ENCODE measurements at regions not wholly inside any gene's neighbourhood (a gene's known extent, or its start where the extent isn't known, plus 50 kb on each side); places are given as distances from the start of the nearest gene placed in this dataset.

DNA sequence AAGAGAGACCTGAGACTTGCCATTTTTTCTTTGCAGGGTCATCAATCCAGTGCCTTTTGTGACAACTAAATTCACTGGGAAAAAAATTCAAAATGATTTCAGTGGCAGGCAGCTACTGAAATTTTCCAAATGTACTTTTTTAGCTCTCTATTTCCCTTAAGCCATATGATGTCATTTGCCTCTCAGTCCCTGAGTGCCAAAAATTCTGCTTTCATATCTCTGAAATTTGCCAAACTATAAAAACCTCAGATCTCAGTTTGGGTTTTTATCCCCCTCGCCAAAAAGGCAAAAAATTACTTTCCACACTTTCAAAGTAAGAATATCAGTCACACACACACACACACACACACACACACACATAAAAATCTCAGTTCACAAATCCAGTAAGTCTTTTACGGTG is 651.3 kb upstream of the ARID1B start:
- 0% methylated on average over 1 of the region's 2 CpGs; no CpG with 5 or more reads in 1 of the 2 experiments for WGBS, 2 experiments (ENCODE audit: extremely low coverage in 2 of 2, insufficient read length in 1 of 2)
- dilution Hi-C loops (cut with HindIII; ENCODE audit: low sequenced_read_pairs, unreplicated experiment) (no loop called here), intact Hi-C loops (cut with micrococcal nuclease) (no loop called here), in situ Hi-C loops (cut with MboI; ENCODE audit: low sequenced_read_pairs) (no loop called here)
- Histone ChIP-seq H4K91ac (ENCODE audit: insufficient read depth, low read depth, low read length) (no peak overlapping the region), H3K9ac (ENCODE audit: low read depth, low read length) (no peak overlapping the region), H2AK9ac (replicated peaks; ENCODE audit: low read depth, low read length, poor library complexity) (no peak overlapping the region), H3K4me1 (ENCODE audit: control insufficient read depth, insufficient read depth, low read length) (no peaks in the 10 kb centered on the region), H3K79me1 (ENCODE audit: low read depth in 1 of 2, low read length in 2 of 2) (no peaks in the 10 kb centered on the region), H3K18ac (ENCODE audit: low read depth, low read length) (no peak overlapping the region), H4K20me1 (ENCODE audit: insufficient read depth, low read length) (no peaks in the 10 kb centered on the region), H3K14ac (replicated peaks; ENCODE audit: low read depth, low read length) (no peak overlapping the region), H3K27ac (ENCODE audit: insufficient read depth, low read length) (no peak overlapping the region), H4K8ac (ENCODE audit: low read depth in 2 of 2, low read length in 2 of 2) (no peak overlapping the region), H2BK20ac (ENCODE audit: low read depth, low read length) (no peak overlapping the region), H3K4me2 (ENCODE audit: low read depth, low read length) (no peak overlapping the region), H2AFZ (replicated peaks; ENCODE audit: low read length, poor library complexity) (no peak overlapping the region), H2BK5ac (ENCODE audit: low read depth, low read length, poor library complexity, severe bottlenecking) (no peak overlapping the region), H2AK5ac (ENCODE audit: low read depth, low read length) (no peak overlapping the region), H3K9me1 (ENCODE audit: insufficient read depth, low read length) (no peaks in the 10 kb centered on the region), H4K5ac (ENCODE audit: low read depth, low read length) (no peak overlapping the region), H3K4ac (ENCODE audit: low read depth, low read length) (no peak overlapping the region), H2BK15ac (ENCODE audit: low read depth, low read length) (no peak overlapping the region), H2BK120ac (ENCODE audit: low read depth, low read length) (no peak overlapping the region), H3K27me3 (ENCODE audit: control insufficient read depth, insufficient read depth, low read length) (peaks cover 2% of the 10 kb centered on the region), H3K23ac (ENCODE audit: low read depth, low read length) (no peak overlapping the region), H3K56ac (ENCODE audit: extremely low read depth, insufficient read depth, low read length) (no peak overlapping the region), H3K4me3 (ENCODE audit: insufficient read depth, low read depth, low read length) (no peak overlapping the region), H3K9me3 (ENCODE audit: control insufficient read depth, insufficient read depth, low read length) (no peaks in the 10 kb centered on the region), H3K36me3 (ENCODE audit: control insufficient read depth, insufficient read depth, low read length) (no peaks in the 10 kb centered on the region)
- no TSS peak for BruUV-seq (replicated peaks)
- TF ChIP-seq MAFK (IDR thresholded peaks at IDR 0.05; ENCODE audit: low read depth, low read length) (no peak), MAZ (IDR thresholded peaks at IDR 0.05; ENCODE audit: borderline replicate concordance, low read depth, low read length) (no peak), MXI1 (IDR thresholded peaks at IDR 0.05; ENCODE audit: borderline replicate concordance, low read depth, low read length) (no peak), CHD1 (IDR thresholded peaks at IDR 0.05; ENCODE audit: low read depth, low read length) (no peak), BHLHE40 (IDR thresholded peaks at IDR 0.05; ENCODE audit: low read depth, low read length) (no peak), POLR2A (IDR thresholded peaks at IDR 0.05; ENCODE audit: low read depth, low read length) (no peak)
- TF ChIP-seq, protein P1, sequence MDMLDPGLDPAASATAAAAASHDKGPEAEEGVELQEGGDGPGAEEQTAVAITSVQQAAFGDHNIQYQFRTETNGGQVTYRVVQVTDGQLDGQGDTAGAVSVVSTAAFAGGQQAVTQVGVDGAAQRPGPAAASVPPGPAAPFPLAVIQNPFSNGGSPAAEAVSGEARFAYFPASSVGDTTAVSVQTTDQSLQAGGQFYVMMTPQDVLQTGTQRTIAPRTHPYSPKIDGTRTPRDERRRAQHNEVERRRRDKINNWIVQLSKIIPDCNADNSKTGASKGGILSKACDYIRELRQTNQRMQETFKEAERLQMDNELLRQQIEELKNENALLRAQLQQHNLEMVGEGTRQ (IDR thresholded peaks at IDR 0.05; ENCODE audit: low read depth, low read length) = no peak
- TF ChIP-seq, protein P2, sequence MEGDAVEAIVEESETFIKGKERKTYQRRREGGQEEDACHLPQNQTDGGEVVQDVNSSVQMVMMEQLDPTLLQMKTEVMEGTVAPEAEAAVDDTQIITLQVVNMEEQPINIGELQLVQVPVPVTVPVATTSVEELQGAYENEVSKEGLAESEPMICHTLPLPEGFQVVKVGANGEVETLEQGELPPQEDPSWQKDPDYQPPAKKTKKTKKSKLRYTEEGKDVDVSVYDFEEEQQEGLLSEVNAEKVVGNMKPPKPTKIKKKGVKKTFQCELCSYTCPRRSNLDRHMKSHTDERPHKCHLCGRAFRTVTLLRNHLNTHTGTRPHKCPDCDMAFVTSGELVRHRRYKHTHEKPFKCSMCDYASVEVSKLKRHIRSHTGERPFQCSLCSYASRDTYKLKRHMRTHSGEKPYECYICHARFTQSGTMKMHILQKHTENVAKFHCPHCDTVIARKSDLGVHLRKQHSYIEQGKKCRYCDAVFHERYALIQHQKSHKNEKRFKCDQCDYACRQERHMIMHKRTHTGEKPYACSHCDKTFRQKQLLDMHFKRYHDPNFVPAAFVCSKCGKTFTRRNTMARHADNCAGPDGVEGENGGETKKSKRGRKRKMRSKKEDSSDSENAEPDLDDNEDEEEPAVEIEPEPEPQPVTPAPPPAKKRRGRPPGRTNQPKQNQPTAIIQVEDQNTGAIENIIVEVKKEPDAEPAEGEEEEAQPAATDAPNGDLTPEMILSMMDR (conservative IDR thresholded peaks at IDR 0.05; ENCODE audit: low read depth, low read length) = no peak
- ATAC-seq (ENCODE audit: low read depth) (no peak), DNase-seq (no peak)
- CTCF ChIA-PET = no interaction called here
- POLR2A ChIA-PET (ENCODE audit: unreplicated experiment) = no interaction called here
